VCaP (cell line): ENCODE measurements at regions not wholly inside any gene's neighbourhood (a gene's known extent, or its start where the extent isn't known, plus 50 kb on each side); places are given as distances from the start of the nearest gene placed in this dataset.

Experiments used
- H3K27ac ChIP-seq: fragments of 450-650 bp; 2 replicates; pipeline ENCODE4 v1.5.1; 2017
- CTCF ChIP-seq: fragments of 450-650 bp; conservative IDR thresholded peaks from 2 replicates; pipeline ENCODE4 v1.5.1; 2017; ENCODE audit warnings: mild to moderate bottlenecking, moderate library complexity

- no peak overlapping the region for H3K27ac ChIP-seq
- TF ChIP-seq CTCF: no peak
These were observed 309.3 kb downstream of the DOCK8 start for GRCh38 chr9:524008-524407.

GRCh38 chr9:526904-527591 lies 312.4 kb downstream of the DOCK8 start:
- H3K27ac ChIP-seq: no peak overlapping the region
- no peak for TF ChIP-seq CTCF

- H3K27ac ChIP-seq: no peak overlapping the region
- no peak for TF ChIP-seq CTCF
These were observed 311.8 kb upstream of the DMRT1 start for GRCh38 chr9:529731-530130.

- no peak overlapping the region for H3K27ac ChIP-seq
- no peak for TF ChIP-seq CTCF
These were observed 310.8 kb upstream of the DMRT1 start for GRCh38 chr9:530681-531080.

GRCh38 chr9:532707-533106 lies 308.8 kb upstream of the DMRT1 start:
- no peak overlapping the region for H3K27ac ChIP-seq
- TF ChIP-seq CTCF: no peak

GRCh38 chr9:534886-535285 lies 306.6 kb upstream of the DMRT1 start:
- no peak for TF ChIP-seq CTCF
- H3K27ac ChIP-seq: no peak overlapping the region

- no peak for TF ChIP-seq CTCF
- no peak overlapping the region for H3K27ac ChIP-seq
These were observed 306.1 kb upstream of the DMRT1 start for GRCh38 chr9:535356-535755.
